ENCODE measurements at regions not wholly inside any gene's neighbourhood (a gene's known extent, or its start where the extent isn't known, plus 50 kb on each side); places are given as distances from the start of the nearest gene placed in this dataset.

GRCh38 chr2:5057891-5058351, 634.3 kb upstream of the SOX11 start:
- Histone ChIP-seq H3K4me3 (ENCODE audit: low read depth, low read length) (no peak overlapping the region), H3K4me1 (no peaks in the 10 kb centered on the region), H3K79me2 (no peaks in the 10 kb centered on the region), H3K36me3 (ENCODE audit: control insufficient read depth, insufficient read depth, low read length) (no peaks in the 10 kb centered on the region), H2AFZ (no peak overlapping the region), H3K4me2 (ENCODE audit: low read length) (no peak overlapping the region), H3K27ac (no peak overlapping the region), H3K9me3 (ENCODE audit: control insufficient read depth, low read length) (no peaks in the 10 kb centered on the region), H3K27me3 (ENCODE audit: control insufficient read depth, insufficient read depth, low read length) (no peaks in the 10 kb centered on the region), H3K9ac (no peak overlapping the region)
- TF ChIP-seq CTCF (IDR thresholded peaks at IDR 0.05) = no peak

- no peak overlapping the region for H3K4me2 ChIP-seq (ENCODE audit: low read length)
- no peak overlapping the region for H2AFZ ChIP-seq
- no peak for TF ChIP-seq CTCF (IDR thresholded peaks at IDR 0.05)
- H3K27ac ChIP-seq = no peak overlapping the region
- H3K4me3 ChIP-seq (ENCODE audit: low read depth, low read length) = no peak overlapping the region
- H3K36me3 ChIP-seq (ENCODE audit: control insufficient read depth, insufficient read depth, low read length) = no peaks in the 10 kb centered on the region
- H3K9me3 ChIP-seq (ENCODE audit: control insufficient read depth, low read length) = no peaks in the 10 kb centered on the region
- H3K27me3 ChIP-seq (ENCODE audit: control insufficient read depth, insufficient read depth, low read length) = no peaks in the 10 kb centered on the region
- no peak overlapping the region for H3K9ac ChIP-seq
- H3K4me1 ChIP-seq = no peaks in the 10 kb centered on the region
- H3K79me2 ChIP-seq = no peaks in the 10 kb centered on the region
Observed at GRCh38 chr2:5060956-5061355, 631.2 kb upstream of the SOX11 start.

GRCh38 chr2:5064687-5065086, 627.5 kb upstream of the SOX11 start:
- Histone ChIP-seq H3K4me2 (ENCODE audit: low read length) (no peak overlapping the region), H3K4me1 (no peaks in the 10 kb centered on the region), H3K27ac (no peak overlapping the region), H3K9me3 (ENCODE audit: control insufficient read depth, low read length) (no peaks in the 10 kb centered on the region), H3K79me2 (no peaks in the 10 kb centered on the region), H3K27me3 (ENCODE audit: control insufficient read depth, insufficient read depth, low read length) (no peaks in the 10 kb centered on the region), H3K36me3 (ENCODE audit: control insufficient read depth, insufficient read depth, low read length) (no peaks in the 10 kb centered on the region), H3K9ac (no peak overlapping the region), H2AFZ (no peak overlapping the region), H3K4me3 (ENCODE audit: low read depth, low read length) (no peak overlapping the region)
- TF ChIP-seq CTCF (IDR thresholded peaks at IDR 0.05) = no peak

GRCh38 chr2:5067816-5068215, 624.4 kb upstream of the SOX11 start:
- TF ChIP-seq CTCF (IDR thresholded peaks at IDR 0.05) = no peak
- H3K27me3 ChIP-seq (ENCODE audit: control insufficient read depth, insufficient read depth, low read length) = no peaks in the 10 kb centered on the region
- H3K4me1 ChIP-seq = no peaks in the 10 kb centered on the region
- no peaks in the 10 kb centered on the region for H3K79me2 ChIP-seq
- H2AFZ ChIP-seq = no peak overlapping the region
- no peaks in the 10 kb centered on the region for H3K36me3 ChIP-seq (ENCODE audit: control insufficient read depth, insufficient read depth, low read length)
- H3K9me3 ChIP-seq (ENCODE audit: control insufficient read depth, low read length) = no peaks in the 10 kb centered on the region
- no peak overlapping the region for H3K9ac ChIP-seq
- no peak overlapping the region for H3K27ac ChIP-seq
- H3K4me3 ChIP-seq (ENCODE audit: low read depth, low read length) = no peak overlapping the region
- H3K4me2 ChIP-seq (ENCODE audit: low read length) = no peak overlapping the region

- Histone ChIP-seq H3K4me1 (no peaks in the 10 kb centered on the region), H3K27me3 (ENCODE audit: control insufficient read depth, insufficient read depth, low read length) (no peaks in the 10 kb centered on the region), H3K4me2 (ENCODE audit: low read length) (peak overlapping the region; percentile 44), H3K9ac (no peak overlapping the region), H3K27ac (no peak overlapping the region), H3K79me2 (no peaks in the 10 kb centered on the region), H3K9me3 (ENCODE audit: control insufficient read depth, low read length) (no peaks in the 10 kb centered on the region), H2AFZ (no peak overlapping the region), H3K36me3 (ENCODE audit: control insufficient read depth, insufficient read depth, low read length) (no peaks in the 10 kb centered on the region), H3K4me3 (ENCODE audit: low read depth, low read length) (no peak overlapping the region)
- no peak for TF ChIP-seq CTCF (IDR thresholded peaks at IDR 0.05)
Observed at GRCh38 chr2:5070257-5070656, 621.9 kb upstream of the SOX11 start.

Measured in parathyroid adenoma (tissue), 2 donors.